ENCODE measurements at regions not wholly inside any gene's neighbourhood (a gene's known extent, or its start where the extent isn't known, plus 50 kb on each side); places are given as distances from the start of the nearest gene placed in this dataset.

DNA sequence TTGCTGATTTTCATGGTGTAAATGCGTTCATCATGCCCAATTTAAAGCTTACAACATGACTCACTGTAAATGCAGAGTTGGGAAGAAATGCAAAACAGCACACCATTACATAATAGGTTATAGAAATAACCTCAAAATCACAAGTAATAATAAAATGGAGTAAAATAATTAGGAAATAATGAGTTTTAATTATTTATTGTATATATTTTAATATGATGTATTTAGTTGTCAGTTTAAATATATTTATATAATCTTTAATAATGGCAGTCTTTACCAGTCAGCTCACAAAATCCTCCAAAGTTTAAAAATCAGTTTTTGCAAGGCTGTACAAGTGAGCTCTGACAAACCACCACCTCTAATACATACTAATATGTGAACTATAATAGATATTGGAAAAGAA lies 180.2 kb downstream of the RND3 start:
- no peak for DNase-seq

DNA sequence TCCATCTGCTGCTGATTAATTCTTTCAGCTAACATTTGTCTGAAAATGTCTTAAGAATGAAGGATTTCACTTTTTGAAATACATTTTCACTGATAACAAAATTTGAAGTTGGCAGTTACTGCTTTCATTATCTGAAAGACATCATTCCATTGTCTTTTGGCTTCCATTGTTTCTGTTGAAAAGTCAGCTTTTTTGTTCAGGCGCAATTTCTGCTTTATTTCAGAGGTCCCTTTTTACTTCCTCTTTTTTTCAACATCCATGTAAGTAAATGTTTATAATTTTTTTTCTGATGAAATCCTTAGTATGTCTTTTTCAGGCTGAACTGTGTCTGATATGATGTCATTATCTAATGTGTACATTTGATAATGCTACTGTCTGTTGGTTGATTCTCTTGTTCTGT lies 184.2 kb downstream of the RND3 start:
- DNase-seq = no peak

DNA sequence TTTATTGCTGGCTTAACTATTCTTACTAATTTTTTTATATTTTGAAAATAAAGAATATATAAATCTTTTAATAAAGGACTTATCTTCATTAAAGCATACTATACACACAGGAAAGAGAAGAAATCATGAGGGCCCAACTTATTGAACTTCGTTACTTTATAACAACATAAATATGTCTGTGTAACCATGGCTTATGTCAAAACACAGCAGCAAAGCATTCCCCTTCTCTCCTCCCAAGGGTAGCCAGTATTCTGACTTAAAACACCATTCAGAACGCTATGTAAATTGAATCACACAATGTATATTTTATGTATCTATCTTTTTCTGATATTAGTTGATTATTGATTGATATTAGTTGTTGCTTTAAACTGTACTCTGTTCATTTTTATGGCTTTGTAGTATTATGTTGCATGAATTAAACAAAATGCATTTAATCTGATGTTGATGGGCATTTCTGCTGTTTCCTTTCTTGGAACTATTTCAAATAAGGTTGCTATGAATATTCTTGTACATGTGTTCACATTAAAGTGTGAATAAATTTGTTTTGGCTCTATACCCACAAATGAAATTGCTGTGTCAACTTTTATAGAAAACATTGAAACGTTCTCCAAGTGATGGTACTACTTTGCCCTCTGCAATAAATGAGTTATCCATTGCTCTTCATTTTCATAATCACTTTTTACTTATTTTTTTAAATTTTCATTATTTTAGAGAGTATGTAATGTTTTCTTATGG lies 188.7 kb downstream of the RND3 start:
- DNase-seq = no peak

DNA sequence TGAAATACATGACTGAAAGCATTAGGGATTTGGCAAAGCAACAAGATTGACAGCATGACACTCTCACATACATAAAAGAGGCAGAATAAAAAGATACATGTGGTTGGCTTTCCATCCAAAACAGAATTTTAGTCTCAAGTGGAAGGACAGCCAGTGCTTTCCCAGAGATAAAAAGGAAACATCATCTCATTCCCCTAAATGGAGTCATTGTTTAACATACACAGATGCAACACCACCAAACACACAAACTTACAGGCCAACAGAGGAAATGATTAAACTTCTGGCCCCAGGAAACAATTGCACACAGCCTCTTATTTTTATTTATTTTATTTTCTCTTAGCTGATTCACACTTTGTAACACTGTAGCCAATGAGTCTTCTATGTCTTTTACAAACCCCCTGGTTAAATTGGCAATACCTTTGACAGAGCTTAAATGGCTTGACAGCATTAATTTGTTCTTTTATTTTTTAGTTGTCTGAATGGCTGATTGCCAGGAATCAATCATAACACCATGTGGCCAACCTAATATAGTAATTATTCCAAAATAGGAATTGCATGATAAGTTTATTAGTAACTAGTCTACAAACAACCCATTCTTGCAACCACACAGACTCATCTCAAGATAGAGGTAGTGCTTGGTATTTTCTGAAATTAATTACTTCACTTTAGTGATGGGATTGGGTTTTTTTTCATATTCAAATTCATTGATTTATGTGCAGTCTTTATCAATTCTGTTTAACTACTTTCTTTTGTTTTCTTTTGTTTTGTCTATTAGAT lies 190.5 kb downstream of the RND3 start:
- no peak for DNase-seq

DNA sequence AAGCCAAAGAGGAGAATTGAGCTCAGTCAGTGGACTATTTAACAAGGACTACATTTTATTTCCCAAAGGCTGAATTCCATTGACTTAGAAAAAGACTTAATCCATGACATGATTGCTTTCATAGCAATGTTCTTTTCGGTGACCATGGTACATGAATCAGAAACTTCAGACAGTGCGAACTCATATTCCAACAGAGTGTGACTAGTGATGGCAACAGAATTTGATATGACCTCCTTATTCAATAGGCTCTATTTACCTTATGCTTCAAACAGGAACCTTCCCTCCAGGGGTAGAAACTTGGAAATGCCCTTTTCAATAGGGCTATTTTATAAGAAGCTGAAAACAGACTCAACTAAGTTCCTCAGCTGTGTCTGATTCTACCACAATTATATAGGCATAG lies 191.9 kb downstream of the RND3 start:
- DNase-seq = no peak

DNA sequence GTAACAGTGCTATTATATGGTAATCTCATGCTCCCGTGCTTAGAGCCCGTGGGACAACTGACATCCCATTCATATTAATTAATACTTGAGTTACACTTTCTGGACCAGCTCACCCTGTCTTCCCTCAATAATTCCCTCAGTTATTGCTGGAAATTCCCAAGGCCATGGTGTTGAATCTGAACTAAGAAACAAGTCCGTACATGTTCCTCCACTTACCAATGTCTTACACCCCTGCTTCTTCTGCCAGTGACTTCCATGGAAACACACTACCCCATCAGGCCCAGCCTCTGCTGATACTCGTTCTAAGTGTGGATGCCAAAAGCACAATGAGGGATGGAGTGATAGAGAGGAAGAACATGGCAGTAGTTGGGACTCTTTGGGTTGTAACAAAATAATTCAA lies 193.7 kb downstream of the RND3 start:
- DNase-seq = no peak

DNA sequence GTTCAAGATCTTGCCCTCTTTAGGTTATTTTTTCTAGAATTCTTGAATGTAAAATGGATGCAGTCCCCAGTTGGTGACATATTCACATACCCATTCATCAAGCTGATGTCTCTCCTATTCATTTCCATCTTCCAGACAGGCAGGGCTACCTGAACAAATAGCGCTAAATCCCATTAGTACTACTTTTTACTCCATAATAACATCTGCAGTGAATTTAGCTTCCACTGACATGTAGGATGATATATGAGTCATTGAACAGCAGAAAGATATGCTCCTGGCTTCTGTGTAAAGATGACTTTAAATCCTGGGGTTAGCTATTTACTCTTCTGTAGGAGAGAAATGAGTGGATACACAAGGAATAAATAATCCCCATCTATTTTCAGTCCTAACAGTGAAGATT lies 194.7 kb downstream of the RND3 start:
- no peak for DNase-seq

DNA sequence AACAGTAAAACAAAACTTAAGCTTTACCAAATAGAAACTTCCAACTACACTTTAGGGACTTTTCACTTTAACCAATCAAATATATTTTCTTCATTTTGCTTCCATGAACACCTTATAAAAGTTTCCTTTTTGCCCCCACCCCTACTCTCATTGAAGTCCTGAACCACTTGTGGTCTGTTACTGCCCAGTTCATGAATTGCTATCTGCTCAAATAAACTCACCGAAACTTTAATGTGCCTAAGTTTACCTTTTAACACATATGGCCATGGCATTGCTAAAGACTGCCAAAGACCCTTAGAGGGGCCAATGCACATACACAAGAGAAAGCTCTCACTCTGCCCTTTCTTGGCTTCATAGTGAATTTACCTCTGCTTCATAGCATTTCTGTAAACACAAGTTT lies 195.3 kb downstream of the RND3 start:
- DNase-seq = no peak

DNA sequence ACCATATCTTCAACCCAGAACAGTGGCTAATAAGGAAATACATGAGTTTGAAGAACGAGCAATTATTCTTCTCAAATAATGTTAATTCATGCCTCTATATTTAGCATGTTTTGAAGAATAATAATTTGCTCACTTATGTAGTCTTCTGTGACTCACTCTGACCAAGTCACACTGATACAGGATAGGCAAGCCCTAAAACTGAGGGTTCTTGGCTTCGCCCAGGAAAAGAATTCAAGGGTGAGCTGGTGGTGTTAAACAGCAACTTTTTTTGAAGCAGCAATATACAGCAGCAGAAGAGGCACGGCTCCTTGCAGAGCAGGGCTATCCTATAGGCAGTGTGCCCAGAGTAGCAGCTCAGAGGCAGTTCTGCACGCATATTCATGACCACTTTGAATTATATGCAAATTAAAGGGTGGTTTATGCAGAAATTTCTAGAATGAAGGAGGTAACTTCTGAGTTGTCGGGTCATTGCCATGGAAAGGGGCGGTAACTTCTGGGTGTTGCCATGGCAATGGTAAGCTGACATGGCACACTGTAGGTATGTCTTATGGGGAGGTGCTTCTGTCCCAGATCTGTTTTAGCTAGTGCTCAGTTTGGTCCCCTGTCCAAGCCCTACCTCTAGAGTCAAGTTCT lies 200.6 kb downstream of the RND3 start:
- DNase-seq = no peak

DNA sequence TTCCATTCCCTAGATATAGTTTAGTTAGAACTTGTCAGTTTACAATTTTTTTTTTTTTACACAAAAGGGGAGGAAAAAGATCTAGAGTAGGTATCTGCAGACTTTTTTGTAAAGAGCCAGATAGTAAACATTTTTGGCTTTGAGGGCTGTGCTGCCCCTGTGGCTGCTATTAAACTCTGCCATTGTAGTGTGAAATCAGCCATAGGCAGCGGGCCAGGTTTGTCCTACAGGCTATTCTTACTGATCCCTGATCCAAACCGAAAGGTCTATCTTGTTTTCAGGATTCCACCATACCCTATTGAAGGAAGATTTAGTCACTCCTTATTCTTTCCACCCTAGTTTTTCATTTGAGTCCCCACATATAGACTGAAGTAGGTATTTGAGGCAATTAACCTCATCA lies 203.4 kb downstream of the RND3 start:
- DNase-seq = no peak

DNA sequence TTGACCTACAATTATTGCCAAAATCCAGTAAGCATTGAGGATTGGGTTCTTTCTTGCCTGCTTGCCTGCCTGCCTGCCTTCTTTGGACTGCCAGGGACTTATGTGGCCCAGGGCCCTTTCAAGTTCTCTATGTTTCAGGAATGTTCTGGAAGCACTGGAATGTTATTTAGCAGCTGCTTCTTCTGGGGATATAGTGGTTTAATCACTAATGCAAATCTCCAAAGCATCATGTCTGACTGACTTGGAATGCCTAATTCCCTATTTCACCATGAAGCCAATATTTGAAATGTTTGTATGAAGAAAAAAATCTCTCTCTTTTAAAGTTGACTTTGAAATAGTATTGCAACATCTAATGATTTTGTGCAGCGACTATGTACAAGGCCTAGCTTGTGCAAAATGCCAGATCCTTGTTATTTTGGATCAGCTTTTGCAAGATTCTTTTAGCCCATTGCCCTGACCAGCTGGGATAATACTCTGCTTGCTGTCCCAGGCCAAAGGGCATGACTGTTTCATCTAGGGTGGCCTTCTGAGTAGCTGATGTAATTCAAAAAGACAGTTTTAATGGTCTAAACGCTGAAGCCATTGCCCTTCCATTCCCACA lies 204.6 kb downstream of the RND3 start:
- no peak for DNase-seq

DNA sequence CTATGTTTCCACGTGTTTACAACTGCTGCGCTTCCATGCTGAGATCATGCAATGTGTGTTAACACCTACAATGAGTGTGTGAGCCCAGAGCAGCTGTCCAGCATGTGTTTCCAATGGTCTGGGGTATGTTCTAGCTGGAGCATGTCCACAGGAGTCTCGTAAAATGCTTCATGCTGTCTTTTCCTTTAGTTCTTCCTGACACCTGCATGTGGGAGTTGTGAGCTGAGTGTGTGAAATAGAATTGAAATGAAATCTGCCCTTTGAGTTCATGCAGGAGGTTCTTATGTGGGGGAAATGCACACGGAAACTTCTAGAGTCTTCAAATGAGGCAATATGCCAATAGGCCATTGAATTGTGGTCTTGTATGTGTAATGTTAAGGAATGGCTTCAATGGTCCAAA lies 205.1 kb downstream of the RND3 start:
- no peak for DNase-seq

DNA sequence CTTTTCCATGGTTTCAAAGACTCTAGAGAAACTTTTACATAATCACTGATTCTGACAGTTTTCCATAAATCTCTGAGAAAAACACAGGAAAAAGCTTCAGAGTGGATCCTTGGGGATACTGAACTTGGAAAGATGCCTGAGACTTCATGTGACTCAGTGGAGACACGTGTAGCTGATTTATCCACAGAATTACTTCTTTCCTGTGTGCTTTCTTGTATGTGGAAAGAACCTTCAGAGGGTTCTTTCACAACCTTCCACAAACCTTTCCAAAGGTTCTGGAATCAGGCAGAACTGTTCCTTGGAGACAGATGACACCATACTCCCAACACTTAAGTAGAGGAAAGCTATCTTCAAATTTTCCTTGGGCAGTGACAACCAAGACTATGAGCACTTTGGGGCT lies 207.2 kb downstream of the RND3 start:
- no peak for DNase-seq

DNA sequence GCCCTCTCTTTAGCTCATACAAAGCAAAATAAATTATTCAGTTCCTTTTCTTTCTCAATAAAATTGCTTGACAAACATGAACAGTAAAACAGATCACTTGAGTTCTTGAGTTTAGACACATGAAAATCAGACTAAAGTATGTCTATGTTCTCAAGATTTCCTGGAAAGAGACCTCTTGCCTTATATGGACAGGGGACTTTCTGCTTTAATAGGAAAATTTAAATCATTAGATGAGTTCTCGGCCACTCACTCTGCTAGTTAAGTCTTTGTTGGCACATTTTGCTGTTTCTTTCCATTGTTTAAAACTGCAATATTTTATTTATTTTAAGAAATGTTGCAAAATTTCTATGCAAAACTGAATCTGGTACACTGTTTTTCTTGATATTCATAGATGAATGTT lies 207.8 kb downstream of the RND3 start:
- DNase-seq = no peak

DNA sequence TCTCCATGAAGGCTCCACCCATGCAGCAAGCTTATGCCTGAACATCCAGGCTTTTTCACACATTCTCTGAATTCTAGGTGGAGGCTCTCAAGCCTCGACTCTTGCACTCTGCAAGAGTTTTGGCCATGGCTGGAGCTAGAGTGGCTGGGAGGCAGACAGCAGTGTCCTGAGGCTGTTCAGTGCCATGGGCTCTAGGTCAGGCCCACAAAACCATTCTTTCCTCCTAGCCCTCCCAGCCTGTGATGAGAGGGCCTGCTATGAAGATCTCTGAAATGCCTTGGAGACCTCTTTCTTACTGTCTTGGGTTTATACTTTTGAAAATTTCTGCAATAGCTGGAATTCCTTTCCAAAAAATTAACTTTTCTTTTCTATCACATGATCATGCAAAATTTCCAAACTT lies 210.7 kb downstream of the RND3 start:
- no peak for DNase-seq

DNA sequence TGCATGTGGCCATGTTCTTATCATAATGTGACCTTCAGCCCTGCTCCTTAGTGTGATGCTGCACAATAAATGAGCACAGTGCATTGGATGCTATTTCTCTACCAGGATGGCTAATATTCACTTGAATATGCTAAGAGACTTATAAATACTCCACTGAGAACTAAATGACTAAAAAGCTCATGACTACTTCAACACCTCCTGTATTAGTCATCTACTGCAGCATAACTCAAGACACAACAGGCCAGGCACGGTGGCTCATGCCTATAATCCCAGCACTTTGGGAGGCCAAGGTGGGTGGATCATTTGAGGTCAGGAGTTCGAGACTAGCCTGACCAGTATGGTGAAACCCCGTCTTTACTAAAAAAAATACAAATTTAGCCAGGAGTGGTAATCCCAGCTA lies 213.4 kb downstream of the RND3 start:
- no peak for DNase-seq

DNA sequence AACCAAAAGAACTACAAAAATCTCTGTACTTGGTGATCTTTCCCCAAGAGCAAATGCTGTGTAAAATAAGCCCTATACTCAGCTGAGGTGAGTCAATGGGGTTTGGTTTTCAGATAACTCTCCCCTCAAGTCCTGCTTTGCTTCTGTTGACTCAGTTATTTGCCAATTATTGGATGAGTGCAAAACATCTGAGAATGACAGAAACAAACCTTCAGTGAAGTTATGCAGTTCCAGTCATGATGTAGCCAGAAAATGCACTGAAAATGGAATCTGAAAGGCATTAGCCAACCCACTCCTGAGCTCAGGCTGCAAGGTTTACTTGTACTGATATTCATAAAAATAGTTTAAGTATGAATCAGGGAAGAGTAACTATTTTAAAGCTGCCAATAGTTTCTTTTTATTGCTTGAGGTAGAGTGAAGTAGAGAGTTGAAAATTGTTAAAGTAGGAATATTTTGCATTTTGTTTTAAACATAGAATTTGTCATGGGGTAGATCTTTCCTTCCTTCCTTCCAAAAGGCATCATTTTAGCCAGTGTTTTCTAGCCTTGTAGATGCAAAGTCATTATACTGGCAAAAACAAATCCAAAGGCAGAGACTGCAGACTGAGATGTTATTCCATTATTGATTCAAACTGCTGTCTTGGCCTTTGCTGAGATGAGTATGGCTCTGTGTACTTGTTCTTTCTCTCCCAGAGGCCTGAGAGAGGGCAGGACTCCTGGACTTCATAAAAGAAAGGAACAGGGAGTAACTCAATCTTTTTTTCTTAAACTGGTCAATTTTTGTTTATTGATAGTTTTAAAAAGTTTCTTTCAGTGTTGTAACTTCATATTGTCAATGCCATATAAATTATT lies 215.3 kb downstream of the RND3 start:
- DNase-seq = no peak

DNA sequence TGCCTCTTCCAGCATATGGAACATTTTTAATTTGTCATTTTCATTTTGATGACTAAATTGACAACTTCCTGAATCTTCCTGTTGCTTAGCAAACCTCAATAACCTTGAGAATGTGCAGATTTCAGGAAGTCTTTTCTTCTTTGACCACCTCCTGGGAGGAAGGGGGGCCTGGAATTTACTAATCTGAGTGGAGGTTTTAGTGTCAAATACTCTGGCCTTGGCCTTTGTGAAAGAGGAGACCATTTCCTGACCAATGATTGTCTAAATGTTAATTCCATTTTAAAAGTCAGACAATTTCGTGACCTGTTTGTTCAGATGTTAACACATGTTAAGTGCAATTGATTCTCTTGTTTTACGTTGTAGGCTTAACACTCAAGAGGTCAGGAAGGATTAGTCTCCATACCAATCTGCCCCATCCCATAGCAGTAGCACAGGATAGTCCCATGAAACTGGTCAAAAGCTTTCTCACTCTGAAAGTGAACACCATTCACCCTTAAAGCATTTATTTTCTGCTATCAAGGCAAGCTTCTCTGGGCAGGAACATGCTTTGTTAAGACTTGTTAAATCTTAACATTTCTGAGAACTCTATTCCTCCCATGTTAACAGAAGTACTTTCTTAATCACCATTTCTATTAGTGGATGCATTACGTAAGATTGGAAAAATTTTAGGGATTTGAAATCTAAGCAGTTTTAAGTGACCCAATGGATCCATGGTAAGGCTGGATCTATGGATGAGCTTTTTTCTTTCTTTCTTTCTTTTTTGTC lies 219.6 kb downstream of the RND3 start:
- DNase-seq = no peak

DNA sequence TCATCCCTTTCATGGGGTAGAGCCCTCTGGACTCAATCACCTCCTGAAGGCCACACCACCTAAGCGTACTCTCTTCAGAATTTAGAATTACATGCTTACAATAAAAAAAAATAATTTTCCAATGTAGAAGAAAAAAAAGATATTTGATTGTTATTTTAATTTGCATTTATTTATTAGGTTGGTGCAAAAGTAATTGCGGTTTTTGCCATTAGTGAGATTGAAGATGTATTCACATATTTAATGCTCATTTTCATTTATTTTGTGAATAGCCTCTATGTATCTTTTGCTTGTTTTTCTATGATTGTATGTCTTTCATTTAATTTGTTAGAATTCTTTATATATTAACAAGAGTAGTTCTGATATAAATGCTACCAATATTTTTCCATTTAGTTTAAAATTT lies 220.5 kb downstream of the RND3 start:
- no peak for DNase-seq

DNA sequence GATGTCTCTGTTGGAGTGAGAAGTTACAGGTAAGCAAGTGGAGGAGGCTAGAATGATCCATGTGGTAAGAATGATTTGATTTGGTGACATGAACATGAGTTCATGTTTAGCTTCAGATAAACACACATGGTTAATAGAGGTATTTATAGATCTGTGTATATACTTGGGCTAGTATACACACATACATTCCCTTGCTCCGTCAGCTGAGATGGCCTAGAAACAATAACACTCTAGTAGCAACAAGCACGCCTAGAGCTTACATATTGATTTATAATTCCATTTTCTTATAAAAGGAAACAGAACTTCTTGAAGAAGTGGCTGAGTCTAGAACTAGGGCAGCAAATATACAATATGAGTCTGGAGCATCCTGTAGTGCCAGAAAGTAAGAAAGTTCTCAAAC lies 223.0 kb downstream of the RND3 start:
- DNase-seq = no peak

DNA sequence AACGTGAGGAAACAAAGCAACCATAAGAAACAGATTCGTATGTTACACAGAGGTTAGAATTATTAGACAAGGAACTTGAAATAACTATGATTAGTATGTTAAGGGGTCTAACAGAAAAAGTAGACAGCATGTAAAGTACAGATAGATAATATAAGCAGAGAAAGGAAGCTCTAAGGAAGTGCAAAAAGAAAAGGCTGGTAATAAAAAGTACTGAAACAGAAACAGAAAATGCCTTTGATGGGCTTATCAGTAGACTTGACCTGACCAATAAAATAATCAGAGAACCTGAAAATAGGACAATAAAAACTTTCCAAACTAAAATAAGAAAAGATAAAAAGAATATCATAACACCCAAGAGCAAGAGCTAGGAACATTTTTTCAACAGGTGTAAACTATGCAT lies 225.8 kb downstream of the RND3 start:
- DNase-seq = no peak

DNA sequence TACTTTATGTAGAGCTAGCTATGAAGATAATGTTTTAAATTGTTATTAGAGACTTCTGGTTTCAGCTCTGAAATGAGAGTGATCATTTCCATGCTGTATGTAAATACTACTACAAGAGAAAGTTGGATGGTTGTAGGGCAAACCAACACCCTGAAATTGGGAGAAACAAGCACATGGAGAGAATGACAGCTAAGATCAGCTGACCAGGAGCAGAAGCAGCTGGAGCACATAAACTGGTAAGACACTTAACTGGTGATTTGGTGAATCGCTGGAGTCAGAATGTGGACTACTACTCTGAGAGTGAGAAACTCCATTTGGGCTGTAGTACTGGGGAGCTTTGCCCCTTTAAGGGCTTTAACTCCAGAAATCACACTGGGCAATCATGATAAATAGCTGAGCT lies 226.8 kb downstream of the RND3 start:
- DNase-seq = no peak

All from NCI-H1436 treated with DMSO at 0.1 percent for 48 hours (cell line).